ENCODE measurements at regions not wholly inside any gene's neighbourhood (a gene's known extent, or its start where the extent isn't known, plus 50 kb on each side); places are given as distances from the start of the nearest gene placed in this dataset.

DNA sequence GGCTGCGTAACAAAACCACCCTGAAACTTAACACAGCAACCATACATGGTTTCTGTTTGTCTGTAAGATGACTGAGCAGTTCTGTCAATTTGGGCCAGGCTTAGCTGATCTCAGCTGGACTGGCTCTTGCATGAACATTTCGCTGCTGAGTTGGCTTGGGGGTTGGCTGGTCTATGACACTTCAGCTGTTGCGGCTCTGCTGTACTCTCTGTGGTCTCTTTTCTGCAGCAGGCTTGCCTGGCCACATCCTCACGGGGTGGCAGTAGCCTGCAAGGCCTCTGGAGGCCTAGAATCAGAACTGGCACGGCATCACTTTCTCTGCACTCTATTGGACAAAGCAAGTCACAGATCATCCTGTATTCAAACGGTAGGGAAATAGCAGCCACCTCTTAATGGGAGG is 216.2 kb downstream of the BCL11B start:
- H3K27me3 ChIP-seq (ENCODE audit: insufficient read depth, poor library complexity, severe bottlenecking): no peaks in the 10 kb centered on the region
- H3K27ac ChIP-seq (replicated peaks): no peak overlapping the region
- H3K4me3 ChIP-seq (replicated peaks; ENCODE audit: insufficient read depth, low read length): no peak overlapping the region
- TF ChIP-seq, protein P1, sequence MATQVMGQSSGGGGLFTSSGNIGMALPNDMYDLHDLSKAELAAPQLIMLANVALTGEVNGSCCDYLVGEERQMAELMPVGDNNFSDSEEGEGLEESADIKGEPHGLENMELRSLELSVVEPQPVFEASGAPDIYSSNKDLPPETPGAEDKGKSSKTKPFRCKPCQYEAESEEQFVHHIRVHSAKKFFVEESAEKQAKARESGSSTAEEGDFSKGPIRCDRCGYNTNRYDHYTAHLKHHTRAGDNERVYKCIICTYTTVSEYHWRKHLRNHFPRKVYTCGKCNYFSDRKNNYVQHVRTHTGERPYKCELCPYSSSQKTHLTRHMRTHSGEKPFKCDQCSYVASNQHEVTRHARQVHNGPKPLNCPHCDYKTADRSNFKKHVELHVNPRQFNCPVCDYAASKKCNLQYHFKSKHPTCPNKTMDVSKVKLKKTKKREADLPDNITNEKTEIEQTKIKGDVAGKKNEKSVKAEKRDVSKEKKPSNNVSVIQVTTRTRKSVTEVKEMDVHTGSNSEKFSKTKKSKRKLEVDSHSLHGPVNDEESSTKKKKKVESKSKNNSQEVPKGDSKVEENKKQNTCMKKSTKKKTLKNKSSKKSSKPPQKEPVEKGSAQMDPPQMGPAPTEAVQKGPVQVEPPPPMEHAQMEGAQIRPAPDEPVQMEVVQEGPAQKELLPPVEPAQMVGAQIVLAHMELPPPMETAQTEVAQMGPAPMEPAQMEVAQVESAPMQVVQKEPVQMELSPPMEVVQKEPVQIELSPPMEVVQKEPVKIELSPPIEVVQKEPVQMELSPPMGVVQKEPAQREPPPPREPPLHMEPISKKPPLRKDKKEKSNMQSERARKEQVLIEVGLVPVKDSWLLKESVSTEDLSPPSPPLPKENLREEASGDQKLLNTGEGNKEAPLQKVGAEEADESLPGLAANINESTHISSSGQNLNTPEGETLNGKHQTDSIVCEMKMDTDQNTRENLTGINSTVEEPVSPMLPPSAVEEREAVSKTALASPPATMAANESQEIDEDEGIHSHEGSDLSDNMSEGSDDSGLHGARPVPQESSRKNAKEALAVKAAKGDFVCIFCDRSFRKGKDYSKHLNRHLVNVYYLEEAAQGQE (IDR thresholded peaks at IDR 0.05; ENCODE audit: insufficient replicate concordance, low read depth): no peak
- TF ChIP-seq POLR2AphosphoS5 (IDR thresholded peaks at IDR 0.05; ENCODE audit: low read depth): no peak
- TF ChIP-seq, protein P2, sequence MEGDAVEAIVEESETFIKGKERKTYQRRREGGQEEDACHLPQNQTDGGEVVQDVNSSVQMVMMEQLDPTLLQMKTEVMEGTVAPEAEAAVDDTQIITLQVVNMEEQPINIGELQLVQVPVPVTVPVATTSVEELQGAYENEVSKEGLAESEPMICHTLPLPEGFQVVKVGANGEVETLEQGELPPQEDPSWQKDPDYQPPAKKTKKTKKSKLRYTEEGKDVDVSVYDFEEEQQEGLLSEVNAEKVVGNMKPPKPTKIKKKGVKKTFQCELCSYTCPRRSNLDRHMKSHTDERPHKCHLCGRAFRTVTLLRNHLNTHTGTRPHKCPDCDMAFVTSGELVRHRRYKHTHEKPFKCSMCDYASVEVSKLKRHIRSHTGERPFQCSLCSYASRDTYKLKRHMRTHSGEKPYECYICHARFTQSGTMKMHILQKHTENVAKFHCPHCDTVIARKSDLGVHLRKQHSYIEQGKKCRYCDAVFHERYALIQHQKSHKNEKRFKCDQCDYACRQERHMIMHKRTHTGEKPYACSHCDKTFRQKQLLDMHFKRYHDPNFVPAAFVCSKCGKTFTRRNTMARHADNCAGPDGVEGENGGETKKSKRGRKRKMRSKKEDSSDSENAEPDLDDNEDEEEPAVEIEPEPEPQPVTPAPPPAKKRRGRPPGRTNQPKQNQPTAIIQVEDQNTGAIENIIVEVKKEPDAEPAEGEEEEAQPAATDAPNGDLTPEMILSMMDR (IDR thresholded peaks at IDR 0.05; ENCODE audit: insufficient read depth, low read length): no peak
- no peak for TF ChIP-seq GABPA (IDR thresholded peaks at IDR 0.05; ENCODE audit: low read depth)
- TF ChIP-seq SPI1 (IDR thresholded peaks at IDR 0.05; ENCODE audit: borderline replicate concordance, low read depth): no peak
- DNase-seq (ENCODE audit: low read depth in 1 of 2, low spot score in 1 of 2): no peak

GRCh38 chr14:99057576-99058083 is 214.4 kb downstream of the BCL11B start:
- Histone ChIP-seq H3K27me3 (ENCODE audit: insufficient read depth, poor library complexity, severe bottlenecking) (no peaks in the 10 kb centered on the region), H3K27ac (replicated peaks) (no peak overlapping the region), H3K4me3 (replicated peaks; ENCODE audit: insufficient read depth, low read length) (no peak overlapping the region)
- DNase-seq (ENCODE audit: low read depth in 1 of 2, low spot score in 1 of 2): no peak
- TF ChIP-seq GABPA (IDR thresholded peaks at IDR 0.05; ENCODE audit: low read depth) (no peak), POLR2AphosphoS5 (IDR thresholded peaks at IDR 0.05; ENCODE audit: low read depth) (no peak), SPI1 (IDR thresholded peaks at IDR 0.05; ENCODE audit: borderline replicate concordance, low read depth) (no peak)
- TF ChIP-seq, protein P1 (IDR thresholded peaks at IDR 0.05; ENCODE audit: insufficient replicate concordance, low read depth): no peak
- TF ChIP-seq, protein P2 (IDR thresholded peaks at IDR 0.05; ENCODE audit: insufficient read depth, low read length): no peak

DNA sequence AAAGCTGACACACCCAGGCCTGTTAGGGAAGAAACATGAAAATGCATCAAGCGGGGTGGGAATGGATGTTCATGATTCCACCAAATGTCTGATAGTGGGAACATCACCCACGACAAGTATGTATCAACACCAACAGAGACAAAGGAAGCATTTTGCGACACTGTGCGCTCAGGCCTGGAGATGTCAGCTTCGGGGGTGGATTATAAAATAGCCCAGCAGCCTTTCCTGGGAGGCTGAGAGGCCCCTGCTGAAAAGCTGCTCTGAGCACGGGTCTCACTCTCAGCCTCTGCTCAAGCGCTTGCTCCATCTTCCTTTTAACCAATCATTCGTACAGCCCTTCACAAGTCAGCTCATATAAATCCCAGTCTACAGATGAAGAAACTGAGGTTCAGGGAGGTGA is 213.5 kb downstream of the BCL11B start:
- Histone ChIP-seq H3K27ac (replicated peaks) (no peak overlapping the region), H3K4me3 (replicated peaks; ENCODE audit: insufficient read depth, low read length) (no peak overlapping the region), H3K27me3 (ENCODE audit: insufficient read depth, poor library complexity, severe bottlenecking) (no peaks in the 10 kb centered on the region)
- TF ChIP-seq, protein P1 (IDR thresholded peaks at IDR 0.05; ENCODE audit: insufficient replicate concordance, low read depth): no peak
- TF ChIP-seq, protein P2 (IDR thresholded peaks at IDR 0.05; ENCODE audit: insufficient read depth, low read length): no peak
- TF ChIP-seq GABPA (IDR thresholded peaks at IDR 0.05; ENCODE audit: low read depth) (no peak), SPI1 (IDR thresholded peaks at IDR 0.05; ENCODE audit: borderline replicate concordance, low read depth) (no peak), POLR2AphosphoS5 (IDR thresholded peaks at IDR 0.05; ENCODE audit: low read depth) (no peak)
- no peak for DNase-seq (ENCODE audit: low read depth in 1 of 2, low spot score in 1 of 2)
